WTC11 (cell line): ENCODE measurements at regions not wholly inside any gene's neighbourhood (a gene's known extent, or its start where the extent isn't known, plus 50 kb on each side); places are given as distances from the start of the nearest gene placed in this dataset.
A peak's percentile ranks its signal among the peaks of the same experiment; 100 is the strongest.

Experiments used
- ATAC-seq: fragments of 200-7000 bp; cut with Tn5 transposase; 2 replicates; pipeline ENCODE4 v1.10.0; 2021; ENCODE audit warnings: mild to moderate bottlenecking, moderate library complexity
- CTCF ChIA-PET: fragments of 300-600 bp; sonication (Branson Sonifier 250); formaldehyde crosslinking; loops from one replicate; lab custom pipeline; 2021; ENCODE audit warnings: antibody characterized with exemption; lab: Charles Lee
- POLR2A ChIA-PET: fragments of 350-600 bp; sonication (Branson Sonifier 250); formaldehyde crosslinking; loops from one replicate; lab custom pipeline; 2021; ENCODE audit warnings: antibody characterized with exemption; lab: Charles Lee
- DNase-seq: peaks from one replicate; pipeline ENCODE4 v3.0.0; 2021; ENCODE audit warnings: low spot score
- H3K27ac Mint-ChIP-seq: 2 replicates; pipeline ENCODE4 v1.8.0; 2021; ENCODE audit warnings: mixed read lengths
- H3K27me3 Mint-ChIP-seq: 2 replicates; pipeline ENCODE4 v1.8.0; 2021; ENCODE audit warnings: low read depth, mild to moderate bottlenecking, moderate library complexity, mixed read lengths
- H3K36me3 Mint-ChIP-seq: 2 replicates; pipeline ENCODE4 v1.8.0; 2021; ENCODE audit warnings: mixed read lengths
- H3K4me1 Mint-ChIP-seq: 2 replicates; pipeline ENCODE4 v1.8.0; 2022; ENCODE audit warnings: mixed read lengths
- H3K4me3 Mint-ChIP-seq: 2 replicates; pipeline ENCODE4 v1.8.0; 2021; ENCODE audit warnings: mild to moderate bottlenecking, moderate library complexity, mixed read lengths
- H3K9me3 Mint-ChIP-seq: 2 replicates; pipeline ENCODE4 v1.8.0; 2021; ENCODE audit warnings: mixed read lengths
- ATF2 ChIP-seq: sonication (generic); formaldehyde crosslinking; IDR thresholded peaks from 2 replicates; pipeline ENCODE4 v1.8.1; 2022; ENCODE audit warnings: low read depth, missing genetic modification reagents, borderline replicate concordance
- FOXJ3 ChIP-seq: sonication (generic); formaldehyde crosslinking; IDR thresholded peaks from 2 replicates; pipeline ENCODE4 v1.9.0; 2021; ENCODE audit warnings: missing genetic modification reagents, mild to moderate bottlenecking, borderline replicate concordance
- FOXP1 ChIP-seq: sonication (generic); formaldehyde crosslinking; IDR thresholded peaks from 2 replicates; pipeline ENCODE4 v1.8.0; 2022; ENCODE audit warnings: missing genetic modification reagents, mild to moderate bottlenecking, moderate library complexity, borderline replicate concordance
- GTF2I ChIP-seq: fragments of 250-450 bp; sonication (Bioruptor Pico); conservative IDR thresholded peaks from 2 replicates; pipeline ENCODE4 v1.4.0; 2021; ENCODE audit warnings: mild to moderate bottlenecking
- KAT7 ChIP-seq: sonication (generic); formaldehyde crosslinking; IDR thresholded peaks from 2 replicates; pipeline ENCODE4 v1.8.1; 2023; ENCODE audit warnings: missing genetic modification reagents, mild to moderate bottlenecking, borderline replicate concordance
- MYBL2 ChIP-seq: sonication (generic); formaldehyde crosslinking; IDR thresholded peaks from 2 replicates; pipeline ENCODE4 v1.8.1; 2023; ENCODE audit warnings: mild to moderate bottlenecking, moderate library complexity, missing genetic modification reagents
- NR1H2 ChIP-seq: sonication (generic); formaldehyde crosslinking; IDR thresholded peaks from 2 replicates; pipeline ENCODE4 v1.9.0; 2021; ENCODE audit warnings: mild to moderate bottlenecking, moderate library complexity, missing genetic modification reagents
- USF1 ChIP-seq: sonication (generic); formaldehyde crosslinking; IDR thresholded peaks from 2 replicates; pipeline ENCODE4 v1.8.0; 2022; ENCODE audit warnings: mild to moderate bottlenecking, missing genetic modification reagents
- ZNF138 ChIP-seq: sonication (generic); formaldehyde crosslinking; conservative IDR thresholded peaks from 2 replicates; pipeline ENCODE4 v1.8.1; 2022; ENCODE audit warnings: mild to moderate bottlenecking, moderate library complexity, missing genetic modification reagents
- ZNF232 ChIP-seq: sonication (generic); formaldehyde crosslinking; IDR thresholded peaks from 2 replicates; pipeline ENCODE4 v1.8.0; 2022; ENCODE audit warnings: mild to moderate bottlenecking, missing genetic modification reagents
- TF ChIP-seq, protein P1 (sequence below): sonication (generic); formaldehyde crosslinking; IDR thresholded peaks from 2 replicates; pipeline ENCODE4 v1.8.0; 2023; ENCODE audit warnings: mild to moderate bottlenecking, missing genetic modification reagents
- TF ChIP-seq, protein P2 (sequence below): fragments of 250-450 bp; sonication (Bioruptor Pico); IDR thresholded peaks from 2 replicates; pipeline ENCODE4 v1.8.0; 2021; ENCODE audit warnings: mild to moderate bottlenecking
- TF ChIP-seq, protein P3 (sequence below): sonication (generic); formaldehyde crosslinking; IDR thresholded peaks from 2 replicates; pipeline ENCODE4 v1.8.1; 2023; ENCODE audit warnings: mild to moderate bottlenecking, missing genetic modification reagents, moderate library complexity
- TF ChIP-seq, protein P4 (sequence below): fragments of 250-450 bp; sonication (Bioruptor Pico); IDR thresholded peaks from 2 replicates; pipeline ENCODE4 v1.9.0; 2021; ENCODE audit warnings: mild to moderate bottlenecking
- TF ChIP-seq, protein P5 (sequence below): sonication (generic); formaldehyde crosslinking; IDR thresholded peaks from 2 replicates; pipeline ENCODE4 v1.8.0; 2022; ENCODE audit warnings: mild to moderate bottlenecking, missing genetic modification reagents

DNA sequence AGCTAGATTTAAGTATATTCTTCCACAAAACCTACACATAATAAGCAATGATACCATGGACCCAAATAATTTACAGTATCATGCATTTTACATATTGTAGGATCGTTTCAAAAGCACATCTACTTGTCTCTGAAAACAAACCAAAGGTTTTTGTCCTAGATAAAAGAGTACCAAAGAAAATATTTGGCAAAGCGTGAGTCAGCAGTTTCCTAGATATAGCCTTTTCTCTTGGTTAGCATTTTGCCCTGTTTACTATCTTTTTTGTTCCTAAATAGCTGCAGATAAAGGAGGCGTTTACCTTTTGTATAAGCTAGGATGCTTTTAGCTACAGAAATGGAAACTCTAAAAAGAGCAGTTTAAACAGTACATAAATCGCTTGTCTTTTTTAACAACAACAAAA lies 305.8 kb upstream of the GULP1 start:
- TF ChIP-seq GTF2I (no peak), ZNF138 (CRISPR knock-in tag) (no peak)
- TF ChIP-seq, protein P1, sequence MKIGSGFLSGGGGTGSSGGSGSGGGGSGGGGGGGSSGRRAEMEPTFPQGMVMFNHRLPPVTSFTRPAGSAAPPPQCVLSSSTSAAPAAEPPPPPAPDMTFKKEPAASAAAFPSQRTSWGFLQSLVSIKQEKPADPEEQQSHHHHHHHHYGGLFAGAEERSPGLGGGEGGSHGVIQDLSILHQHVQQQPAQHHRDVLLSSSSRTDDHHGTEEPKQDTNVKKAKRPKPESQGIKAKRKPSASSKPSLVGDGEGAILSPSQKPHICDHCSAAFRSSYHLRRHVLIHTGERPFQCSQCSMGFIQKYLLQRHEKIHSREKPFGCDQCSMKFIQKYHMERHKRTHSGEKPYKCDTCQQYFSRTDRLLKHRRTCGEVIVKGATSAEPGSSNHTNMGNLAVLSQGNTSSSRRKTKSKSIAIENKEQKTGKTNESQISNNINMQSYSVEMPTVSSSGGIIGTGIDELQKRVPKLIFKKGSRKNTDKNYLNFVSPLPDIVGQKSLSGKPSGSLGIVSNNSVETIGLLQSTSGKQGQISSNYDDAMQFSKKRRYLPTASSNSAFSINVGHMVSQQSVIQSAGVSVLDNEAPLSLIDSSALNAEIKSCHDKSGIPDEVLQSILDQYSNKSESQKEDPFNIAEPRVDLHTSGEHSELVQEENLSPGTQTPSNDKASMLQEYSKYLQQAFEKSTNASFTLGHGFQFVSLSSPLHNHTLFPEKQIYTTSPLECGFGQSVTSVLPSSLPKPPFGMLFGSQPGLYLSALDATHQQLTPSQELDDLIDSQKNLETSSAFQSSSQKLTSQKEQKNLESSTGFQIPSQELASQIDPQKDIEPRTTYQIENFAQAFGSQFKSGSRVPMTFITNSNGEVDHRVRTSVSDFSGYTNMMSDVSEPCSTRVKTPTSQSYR (CRISPR knock-in tag) = no peak
- ChIA-PET POLR2A (no interaction called here), CTCF (no interaction called here)
- Mint-ChIP-seq H3K9me3 (no peaks in the 10 kb centered on the region), H3K4me3 (no peak overlapping the region), H3K27me3 (no peaks in the 10 kb centered on the region), H3K4me1 (peaks cover 54% of the 10 kb centered on the region), H3K27ac (peak overlapping the region; percentile 21; the same call in 1 of the 2 replicates), H3K36me3 (no peaks in the 10 kb centered on the region)
- DNase-seq (no peak), ATAC-seq (no peak)

DNA sequence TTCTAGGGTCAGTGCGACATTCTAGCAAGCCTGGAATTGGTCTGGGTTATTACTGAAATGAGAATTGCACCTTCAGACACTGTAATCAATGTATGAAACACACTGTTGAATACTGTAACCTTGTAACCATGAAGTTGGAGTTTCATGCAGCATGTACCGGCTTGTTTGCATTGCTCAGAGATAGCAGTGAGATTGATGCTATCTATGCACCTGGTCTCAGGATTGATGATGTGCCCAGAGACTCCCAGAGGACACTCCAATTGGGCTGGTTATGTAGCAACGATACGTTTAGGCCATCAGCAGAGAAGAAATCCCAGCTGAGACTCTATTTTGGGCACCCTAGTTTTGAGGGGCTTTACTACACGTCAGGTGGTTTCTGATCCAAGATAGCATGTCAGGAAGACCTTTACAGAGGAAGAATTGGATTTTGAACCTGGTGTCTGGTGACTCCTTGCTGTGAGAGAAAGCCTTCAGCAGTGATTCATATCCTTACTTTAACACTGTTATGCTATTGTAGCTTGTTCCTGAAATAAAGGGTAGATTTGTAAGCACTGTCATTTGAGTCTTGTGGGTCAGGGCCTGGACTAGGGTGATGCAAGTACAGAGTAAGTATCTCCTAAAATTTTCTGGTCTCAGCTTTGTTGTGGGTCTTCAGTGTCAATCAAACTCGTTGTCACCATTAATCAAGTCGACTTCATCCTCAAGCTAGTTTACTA lies 305.1 kb upstream of the GULP1 start:
- TF ChIP-seq ZNF232 (CRISPR knock-in tag) (no peak), MYBL2 (CRISPR knock-in tag) (no peak), NR1H2 (CRISPR knock-in tag) (no peak), FOXP1 (CRISPR knock-in tag) (no peak), KAT7 (CRISPR knock-in tag) (no peak), FOXJ3 (CRISPR knock-in tag) (no peak), ATF2 (CRISPR knock-in tag) (no peak)
- TF ChIP-seq, protein P2, sequence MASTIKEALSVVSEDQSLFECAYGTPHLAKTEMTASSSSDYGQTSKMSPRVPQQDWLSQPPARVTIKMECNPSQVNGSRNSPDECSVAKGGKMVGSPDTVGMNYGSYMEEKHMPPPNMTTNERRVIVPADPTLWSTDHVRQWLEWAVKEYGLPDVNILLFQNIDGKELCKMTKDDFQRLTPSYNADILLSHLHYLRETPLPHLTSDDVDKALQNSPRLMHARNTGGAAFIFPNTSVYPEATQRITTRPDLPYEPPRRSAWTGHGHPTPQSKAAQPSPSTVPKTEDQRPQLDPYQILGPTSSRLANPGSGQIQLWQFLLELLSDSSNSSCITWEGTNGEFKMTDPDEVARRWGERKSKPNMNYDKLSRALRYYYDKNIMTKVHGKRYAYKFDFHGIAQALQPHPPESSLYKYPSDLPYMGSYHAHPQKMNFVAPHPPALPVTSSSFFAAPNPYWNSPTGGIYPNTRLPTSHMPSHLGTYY (CRISPR knock-in tag) = no peak
- ChIA-PET POLR2A (no interaction called here), CTCF (no interaction called here)
- Mint-ChIP-seq H3K4me3 (no peak overlapping the region), H3K4me1 (peaks cover 61% of the 10 kb centered on the region), H3K27ac (peak overlapping the region; percentile 84), H3K27me3 (no peaks in the 10 kb centered on the region), H3K36me3 (no peaks in the 10 kb centered on the region), H3K9me3 (no peaks in the 10 kb centered on the region)
- DNase-seq (no peak), ATAC-seq (no peak)

GRCh38 chr2:187988348-187988747 lies 303.3 kb upstream of the GULP1 start:
- peak; percentile 63; the same call in 1 of the 2 replicates for TF ChIP-seq USF1
- TF ChIP-seq, protein P3, sequence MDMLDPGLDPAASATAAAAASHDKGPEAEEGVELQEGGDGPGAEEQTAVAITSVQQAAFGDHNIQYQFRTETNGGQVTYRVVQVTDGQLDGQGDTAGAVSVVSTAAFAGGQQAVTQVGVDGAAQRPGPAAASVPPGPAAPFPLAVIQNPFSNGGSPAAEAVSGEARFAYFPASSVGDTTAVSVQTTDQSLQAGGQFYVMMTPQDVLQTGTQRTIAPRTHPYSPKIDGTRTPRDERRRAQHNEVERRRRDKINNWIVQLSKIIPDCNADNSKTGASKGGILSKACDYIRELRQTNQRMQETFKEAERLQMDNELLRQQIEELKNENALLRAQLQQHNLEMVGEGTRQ = peak; percentile 60
- TF ChIP-seq, protein P4, sequence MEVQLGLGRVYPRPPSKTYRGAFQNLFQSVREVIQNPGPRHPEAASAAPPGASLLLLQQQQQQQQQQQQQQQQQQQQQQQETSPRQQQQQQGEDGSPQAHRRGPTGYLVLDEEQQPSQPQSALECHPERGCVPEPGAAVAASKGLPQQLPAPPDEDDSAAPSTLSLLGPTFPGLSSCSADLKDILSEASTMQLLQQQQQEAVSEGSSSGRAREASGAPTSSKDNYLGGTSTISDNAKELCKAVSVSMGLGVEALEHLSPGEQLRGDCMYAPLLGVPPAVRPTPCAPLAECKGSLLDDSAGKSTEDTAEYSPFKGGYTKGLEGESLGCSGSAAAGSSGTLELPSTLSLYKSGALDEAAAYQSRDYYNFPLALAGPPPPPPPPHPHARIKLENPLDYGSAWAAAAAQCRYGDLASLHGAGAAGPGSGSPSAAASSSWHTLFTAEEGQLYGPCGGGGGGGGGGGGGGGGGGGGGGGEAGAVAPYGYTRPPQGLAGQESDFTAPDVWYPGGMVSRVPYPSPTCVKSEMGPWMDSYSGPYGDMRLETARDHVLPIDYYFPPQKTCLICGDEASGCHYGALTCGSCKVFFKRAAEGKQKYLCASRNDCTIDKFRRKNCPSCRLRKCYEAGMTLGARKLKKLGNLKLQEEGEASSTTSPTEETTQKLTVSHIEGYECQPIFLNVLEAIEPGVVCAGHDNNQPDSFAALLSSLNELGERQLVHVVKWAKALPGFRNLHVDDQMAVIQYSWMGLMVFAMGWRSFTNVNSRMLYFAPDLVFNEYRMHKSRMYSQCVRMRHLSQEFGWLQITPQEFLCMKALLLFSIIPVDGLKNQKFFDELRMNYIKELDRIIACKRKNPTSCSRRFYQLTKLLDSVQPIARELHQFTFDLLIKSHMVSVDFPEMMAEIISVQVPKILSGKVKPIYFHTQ = no peak
- TF ChIP-seq, protein P5, sequence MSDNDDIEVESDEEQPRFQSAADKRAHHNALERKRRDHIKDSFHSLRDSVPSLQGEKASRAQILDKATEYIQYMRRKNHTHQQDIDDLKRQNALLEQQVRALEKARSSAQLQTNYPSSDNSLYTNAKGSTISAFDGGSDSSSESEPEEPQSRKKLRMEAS = peak; percentile 60
- Mint-ChIP-seq H3K4me3 (peak overlapping the region; percentile 13), H3K27me3 (no peaks in the 10 kb centered on the region), H3K36me3 (no peaks in the 10 kb centered on the region), H3K27ac (peak overlapping the region; percentile 94), H3K4me1 (peaks cover 75% of the 10 kb centered on the region), H3K9me3 (no peaks in the 10 kb centered on the region)
- ChIA-PET CTCF (interaction anchor here (0.6 kb wide), 1 partner anchor 57 kb away, joined by 4 read pairs; no protein-coding TSS in a partner anchor), POLR2A (interaction anchor here (0.6 to 1.0 kb wide), 2 partner anchors 304 to 1078 kb away, joined by 3 to 5 read pairs; no protein-coding TSS in a partner anchor)
- peak; percentile 58 for ATAC-seq
- no peak for DNase-seq
